ENCODE measurements at regions not wholly inside any gene's neighbourhood (a gene's known extent, or its start where the extent isn't known, plus 50 kb on each side); places are given as distances from the start of the nearest gene placed in this dataset.

DNA sequence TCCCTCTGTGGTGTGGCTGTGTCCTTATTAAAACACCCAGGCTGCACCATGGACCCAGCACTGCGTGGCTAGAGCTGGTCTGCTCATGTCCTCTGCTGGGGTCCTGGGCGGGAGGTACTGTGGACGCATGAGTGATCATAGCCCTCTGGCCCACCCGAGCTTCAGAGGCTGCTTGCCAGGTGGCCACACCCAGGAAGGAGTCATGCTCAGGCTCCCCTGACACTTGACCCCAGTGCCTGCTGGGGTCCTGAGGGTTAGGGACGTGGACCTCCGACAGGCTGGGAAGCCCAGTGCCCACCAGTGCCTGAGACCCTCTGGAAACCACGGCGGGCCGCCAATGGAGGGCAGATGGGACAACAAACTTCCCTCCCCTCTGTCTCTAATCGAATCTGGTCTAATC is 66.3 kb upstream of the HS6ST1 start:
- Histone ChIP-seq H3K79me2 (ENCODE audit: low read depth) (no peaks in the 10 kb centered on the region), H3K9me2 (ENCODE audit: insufficient read depth) (no peaks in the 10 kb centered on the region), H3K9me3 (ENCODE audit: insufficient read depth, low read depth) (no peaks in the 10 kb centered on the region), H3K27ac (no peak overlapping the region), H3K4me2 (no peak overlapping the region), H3K36me3 (ENCODE audit: low read depth) (no peaks in the 10 kb centered on the region), H3F3A (ENCODE audit: insufficient read depth, low read depth) (no peaks in the 10 kb centered on the region), H2AFZ (no peak overlapping the region), H3K4me1 (replicated peaks; ENCODE audit: insufficient read depth) (peaks cover 11% of the 10 kb centered on the region), H4K20me1 (ENCODE audit: insufficient read depth) (no peaks in the 10 kb centered on the region), H3K27me3 (ENCODE audit: insufficient read depth, low read depth) (no peaks in the 10 kb centered on the region), H3K4me3 (no peak overlapping the region)
- DNase-seq = no peak
- ChIA-PET POLR2A (ENCODE audit: unreplicated experiment) (no interaction called here), CTCF (no interaction called here)
- BruUV-seq (replicated peaks) = no TSS peak
- no peak for TF ChIP-seq EZH2 (IDR thresholded peaks at IDR 0.05; ENCODE audit: low read depth)
- TF ChIP-seq, protein P1, sequence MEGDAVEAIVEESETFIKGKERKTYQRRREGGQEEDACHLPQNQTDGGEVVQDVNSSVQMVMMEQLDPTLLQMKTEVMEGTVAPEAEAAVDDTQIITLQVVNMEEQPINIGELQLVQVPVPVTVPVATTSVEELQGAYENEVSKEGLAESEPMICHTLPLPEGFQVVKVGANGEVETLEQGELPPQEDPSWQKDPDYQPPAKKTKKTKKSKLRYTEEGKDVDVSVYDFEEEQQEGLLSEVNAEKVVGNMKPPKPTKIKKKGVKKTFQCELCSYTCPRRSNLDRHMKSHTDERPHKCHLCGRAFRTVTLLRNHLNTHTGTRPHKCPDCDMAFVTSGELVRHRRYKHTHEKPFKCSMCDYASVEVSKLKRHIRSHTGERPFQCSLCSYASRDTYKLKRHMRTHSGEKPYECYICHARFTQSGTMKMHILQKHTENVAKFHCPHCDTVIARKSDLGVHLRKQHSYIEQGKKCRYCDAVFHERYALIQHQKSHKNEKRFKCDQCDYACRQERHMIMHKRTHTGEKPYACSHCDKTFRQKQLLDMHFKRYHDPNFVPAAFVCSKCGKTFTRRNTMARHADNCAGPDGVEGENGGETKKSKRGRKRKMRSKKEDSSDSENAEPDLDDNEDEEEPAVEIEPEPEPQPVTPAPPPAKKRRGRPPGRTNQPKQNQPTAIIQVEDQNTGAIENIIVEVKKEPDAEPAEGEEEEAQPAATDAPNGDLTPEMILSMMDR (conservative IDR thresholded peaks at IDR 0.05) = no peak
- intact Hi-C loops (cut with micrococcal nuclease; ENCODE audit: unreplicated experiment) = no loop called here

DNA sequence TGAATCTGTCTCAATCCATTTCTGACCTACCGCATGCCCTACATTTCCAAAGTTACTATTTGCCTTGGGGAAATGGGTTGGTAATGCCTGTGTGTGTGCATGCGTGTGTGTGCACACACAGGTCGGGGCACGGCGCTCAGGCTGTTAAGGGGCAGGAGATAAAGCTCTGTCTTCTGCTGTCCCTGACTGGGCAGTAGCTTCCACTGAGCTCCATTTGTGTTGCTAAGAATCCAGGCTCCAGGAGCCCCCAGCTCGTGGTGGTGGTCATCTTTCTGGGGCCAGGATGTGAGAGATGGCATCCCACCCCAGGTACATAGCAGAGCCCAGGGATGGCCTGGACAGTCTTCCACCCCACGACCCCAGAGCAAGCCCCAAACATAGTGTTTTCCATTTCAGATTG is 66.7 kb upstream of the HS6ST1 start:
- BruUV-seq (replicated peaks) = no TSS peak

DNA sequence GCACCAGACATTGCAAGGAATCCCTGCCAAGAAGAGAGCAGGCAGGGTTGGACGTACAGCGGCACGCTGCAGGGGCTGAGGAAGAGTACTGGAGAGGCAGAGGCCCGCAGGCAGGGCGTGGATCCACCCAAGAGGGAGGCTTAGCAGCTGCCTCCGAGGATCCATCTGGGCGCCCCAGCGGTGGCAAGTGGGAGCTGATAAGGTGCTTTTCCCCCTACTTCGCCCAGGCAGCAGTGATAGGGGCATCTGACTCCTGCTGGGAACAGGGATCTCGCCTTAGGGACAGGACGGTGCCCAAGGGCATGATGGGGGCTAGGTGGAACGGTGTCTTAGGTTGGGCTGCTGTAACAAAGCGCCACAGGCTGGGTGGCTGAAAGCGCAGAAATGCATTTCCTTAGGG is 67.4 kb upstream of the HS6ST1 start:
- no peaks in the 10 kb centered on the region for H3K27me3 ChIP-seq (ENCODE audit: insufficient read depth, low read depth)
- no peaks in the 10 kb centered on the region for H3K9me3 ChIP-seq (ENCODE audit: insufficient read depth, low read depth)
- H3K9me2 ChIP-seq (ENCODE audit: insufficient read depth) = no peaks in the 10 kb centered on the region
- CTCF ChIA-PET = no interaction called here
- no peaks in the 10 kb centered on the region for H4K20me1 ChIP-seq (ENCODE audit: insufficient read depth)
- H3K36me3 ChIP-seq (ENCODE audit: low read depth) = no peaks in the 10 kb centered on the region
- no peak overlapping the region for H2AFZ ChIP-seq
- POLR2A ChIA-PET (ENCODE audit: unreplicated experiment) = no interaction called here
- H3K4me1 ChIP-seq (replicated peaks; ENCODE audit: insufficient read depth) = peaks cover 11% of the 10 kb centered on the region
- no TSS peak for BruUV-seq (replicated peaks)
- no peak for DNase-seq
- TF ChIP-seq, protein P1 (conservative IDR thresholded peaks at IDR 0.05) = no peak
- no peak for TF ChIP-seq EZH2 (IDR thresholded peaks at IDR 0.05; ENCODE audit: low read depth)
- H3K79me2 ChIP-seq (ENCODE audit: low read depth) = no peaks in the 10 kb centered on the region
- H3K27ac ChIP-seq = no peak overlapping the region
- H3F3A ChIP-seq (ENCODE audit: insufficient read depth, low read depth) = no peaks in the 10 kb centered on the region
- intact Hi-C loops (cut with micrococcal nuclease; ENCODE audit: unreplicated experiment) = no loop called here
- no peak overlapping the region for H3K4me2 ChIP-seq
- H3K4me3 ChIP-seq = no peak overlapping the region

More for the DNA sequence above, 66.7 kb upstream of the HS6ST1 start:
- no peaks in the 10 kb centered on the region for H4K20me1 ChIP-seq (ENCODE audit: insufficient read depth)
- H3K4me1 ChIP-seq (replicated peaks; ENCODE audit: insufficient read depth) = peaks cover 11% of the 10 kb centered on the region
- TF ChIP-seq EZH2 (IDR thresholded peaks at IDR 0.05; ENCODE audit: low read depth) = no peak
- TF ChIP-seq, protein P1 (conservative IDR thresholded peaks at IDR 0.05) = no peak
- no peaks in the 10 kb centered on the region for H3K27me3 ChIP-seq (ENCODE audit: insufficient read depth, low read depth)
- POLR2A ChIA-PET (ENCODE audit: unreplicated experiment) = no interaction called here
- no peak for DNase-seq
- H3K36me3 ChIP-seq (ENCODE audit: low read depth) = no peaks in the 10 kb centered on the region
- H3K4me3 ChIP-seq = no peak overlapping the region
- intact Hi-C loops (cut with micrococcal nuclease; ENCODE audit: unreplicated experiment) = no loop called here
- no peak overlapping the region for H3K4me2 ChIP-seq
- no peaks in the 10 kb centered on the region for H3K9me2 ChIP-seq (ENCODE audit: insufficient read depth)
- H3K79me2 ChIP-seq (ENCODE audit: low read depth) = no peaks in the 10 kb centered on the region
- H2AFZ ChIP-seq = no peak overlapping the region
- CTCF ChIA-PET = no interaction called here
- H3K9me3 ChIP-seq (ENCODE audit: insufficient read depth, low read depth) = no peaks in the 10 kb centered on the region
- no peaks in the 10 kb centered on the region for H3F3A ChIP-seq (ENCODE audit: insufficient read depth, low read depth)
- no peak overlapping the region for H3K27ac ChIP-seq
